ENCODE measurements at regions not wholly inside any gene's neighbourhood (a gene's known extent, or its start where the extent isn't known, plus 50 kb on each side); places are given as distances from the start of the nearest gene placed in this dataset.

- DNase-seq, result no peak
These were observed 180.0 kb downstream of the MN1 start for GRCh38 chr22:27621486-27622070.

GRCh38 chr22:27624042-27624441 lies 177.5 kb downstream of the MN1 start:
- DNase-seq, result no peak

- no peak for DNase-seq
These were observed 176.9 kb downstream of the MN1 start for GRCh38 chr22:27624705-27625104.

- no peak for DNase-seq
These were observed 175.5 kb downstream of the MN1 start for GRCh38 chr22:27625769-27626674.

GRCh38 chr22:27626675-27627443 lies 174.7 kb downstream of the MN1 start:
- DNase-seq, result no peak

GRCh38 chr22:27627444-27627833 lies 174.1 kb downstream of the MN1 start:
- no peak for DNase-seq

- DNase-seq, result no peak
These were observed 173.7 kb downstream of the MN1 start for GRCh38 chr22:27627901-27628300.

- no peak for DNase-seq
These were observed 173.2 kb downstream of the MN1 start for GRCh38 chr22:27628341-27628740.

GRCh38 chr22:27628891-27629631 lies 172.5 kb downstream of the MN1 start:
- no peak for DNase-seq

- no peak for DNase-seq
These were observed 171.5 kb downstream of the MN1 start for GRCh38 chr22:27629908-27630673.

GRCh38 chr22:27630754-27631153 lies 170.8 kb downstream of the MN1 start:
- no peak for DNase-seq

GRCh38 chr22:27631641-27632040 lies 169.9 kb downstream of the MN1 start:
- no peak for DNase-seq

- DNase-seq, result no peak
These were observed 168.9 kb downstream of the MN1 start for GRCh38 chr22:27632451-27633295.

- DNase-seq, result no peak
These were observed 168.2 kb downstream of the MN1 start for GRCh38 chr22:27633296-27633871.

- DNase-seq, result no peak
These were observed 167.4 kb downstream of the MN1 start for GRCh38 chr22:27634043-27634740.

GRCh38 chr22:27635435-27635834 lies 166.1 kb downstream of the MN1 start:
- no peak for DNase-seq

GRCh38 chr22:27635852-27636251 lies 165.7 kb downstream of the MN1 start:
- DNase-seq, result no peak

- no peak for DNase-seq
These were observed 164.6 kb downstream of the MN1 start for GRCh38 chr22:27636716-27637508.

- DNase-seq, result no peak
These were observed 164.0 kb downstream of the MN1 start for GRCh38 chr22:27637604-27638003.

Measured in NCI-H1694 treated with DMSO at 0.1 percent for 48 hours (cell line).